Loucy (cell line): ENCODE measurements at regions not wholly inside any gene's neighbourhood (a gene's known extent, or its start where the extent isn't known, plus 50 kb on each side); places are given as distances from the start of the nearest gene placed in this dataset.

Experiments used
- H2AFZ ChIP-seq: fragments of 200-600 bp; sonication (generic); 2 replicates; pipeline ENCODE4 v1.6.0; 2016; ENCODE audit warnings: antibody characterized with exemption, mild to moderate bottlenecking, low read length, moderate library complexity
- H3F3A ChIP-seq: fragments of 200-600 bp; 2 replicates; pipeline ENCODE4 v1.6.0; 2016; ENCODE audit warnings: antibody characterized with exemption, low read depth, mild to moderate bottlenecking
- H3K27me3 ChIP-seq: fragments of 200-600 bp; sonication (generic); 2 replicates; pipeline ENCODE4 v1.6.1; 2014; ENCODE audit warnings: low read length, mild to moderate bottlenecking; ENCODE audit not compliant: insufficient read depth, poor library complexity, severe bottlenecking
- H3K36me3 ChIP-seq: fragments of 200-600 bp; sonication (generic); 2 replicates; pipeline ENCODE4 v1.6.1; 2016; ENCODE audit warnings: low read length; ENCODE audit not compliant: insufficient read depth
- H3K4me1 ChIP-seq: fragments of 200-600 bp; sonication (generic); 2 replicates; pipeline ENCODE4 v1.5.1; 2014; ENCODE audit warnings: low read length, mild to moderate bottlenecking; ENCODE audit not compliant: insufficient read depth, poor library complexity, severe bottlenecking
- H3K4me2 ChIP-seq: fragments of 200-600 bp; sonication (generic); 2 replicates; pipeline ENCODE4 v1.6.0; 2014; ENCODE audit warnings: antibody characterized with exemption, low read length, low read depth, mild to moderate bottlenecking; ENCODE audit not compliant: poor library complexity, severe bottlenecking
- H3K4me3 ChIP-seq: fragments of 200-600 bp; sonication (generic); 2 replicates; pipeline ENCODE4 v1.5.1; 2014; ENCODE audit warnings: low read length, mild to moderate bottlenecking, mixed read lengths; ENCODE audit not compliant: poor library complexity, severe bottlenecking
- H3K79me2 ChIP-seq: fragments of 200-600 bp; sonication (generic); 2 replicates; pipeline ENCODE4 v1.6.1; 2014; ENCODE audit warnings: low read length; ENCODE audit not compliant: insufficient read depth
- H3K9ac ChIP-seq: fragments of 200-600 bp; sonication (generic); 2 replicates; pipeline ENCODE4 v1.6.0; 2014; ENCODE audit warnings: mild to moderate bottlenecking, low read depth, low read length, moderate library complexity; ENCODE audit not compliant: poor library complexity, severe bottlenecking
- H3K9me2 ChIP-seq: fragments of 200-600 bp; sonication (generic); replicated peaks from 2 replicates; pipeline ENCODE4 v1.6.1; 2016; ENCODE audit warnings: low read depth, low read length, mixed read lengths
- H3K9me3 ChIP-seq: fragments of 200-600 bp; sonication (generic); 2 replicates; pipeline ENCODE4 v1.6.1; 2014; ENCODE audit warnings: mild to moderate bottlenecking, antibody characterized with exemption, low read length, low read depth; ENCODE audit not compliant: insufficient read depth
- H4K20me1 ChIP-seq: fragments of 200-600 bp; sonication (generic); 2 replicates; pipeline ENCODE4 v1.6.0; 2014; ENCODE audit warnings: antibody characterized with exemption, low read length, mild to moderate bottlenecking; ENCODE audit not compliant: insufficient read depth, poor library complexity, severe bottlenecking
- EZH2phosphoT487 ChIP-seq: fragments of 200-600 bp; IDR thresholded peaks from 2 replicates; pipeline ENCODE4 v1.6.1; 2018; ENCODE audit warnings: antibody characterized with exemption, mild to moderate bottlenecking, moderate library complexity, borderline replicate concordance
- TF ChIP-seq, protein P1 (sequence below): fragments of 200-600 bp; sonication (generic); conservative IDR thresholded peaks from 2 replicates; pipeline ENCODE4 v1.5.1; 2014; ENCODE audit warnings: mild to moderate bottlenecking, antibody characterized with exemption, low read length

DNA sequence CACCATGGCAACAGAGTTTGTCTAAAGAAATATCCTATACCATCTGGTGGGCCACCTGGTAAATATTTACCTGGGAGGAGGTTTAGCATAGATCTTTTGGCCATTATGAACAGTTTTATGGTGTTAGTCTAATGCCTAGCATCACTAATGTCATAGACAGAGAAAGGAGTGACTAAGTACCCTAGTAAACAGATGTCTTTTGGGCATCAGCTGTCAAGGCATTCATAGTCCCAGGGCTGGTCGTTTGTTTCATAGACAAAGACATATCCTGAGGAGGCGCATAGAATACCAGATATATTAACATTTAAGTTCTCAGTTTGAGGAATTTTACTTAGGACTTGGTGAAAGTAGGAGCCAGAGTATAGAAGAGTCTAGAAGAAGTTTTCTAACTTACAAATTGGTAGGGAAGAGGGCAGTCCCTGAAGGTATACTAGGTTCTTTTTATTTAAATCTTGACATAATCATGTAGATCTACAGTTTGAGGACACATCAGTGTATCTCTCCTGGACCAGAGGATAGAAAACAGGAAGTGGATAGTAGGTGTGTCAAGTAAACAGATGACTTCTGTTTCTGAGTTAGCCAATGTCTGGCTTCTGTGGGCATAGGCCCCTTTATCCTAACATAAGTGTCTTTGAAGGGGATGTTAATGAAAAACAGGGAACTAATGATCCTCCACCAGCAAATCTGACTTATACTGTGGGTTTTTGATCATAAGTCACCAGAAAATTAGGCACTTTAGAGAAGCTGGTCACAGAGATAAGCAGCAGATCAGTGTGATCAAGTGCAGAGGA lies 105.0 kb upstream of the PRSS3 start:
- H4K20me1 ChIP-seq = no peaks in the 10 kb centered on the region
- no peak overlapping the region for H3K4me3 ChIP-seq
- TF ChIP-seq, protein P1, sequence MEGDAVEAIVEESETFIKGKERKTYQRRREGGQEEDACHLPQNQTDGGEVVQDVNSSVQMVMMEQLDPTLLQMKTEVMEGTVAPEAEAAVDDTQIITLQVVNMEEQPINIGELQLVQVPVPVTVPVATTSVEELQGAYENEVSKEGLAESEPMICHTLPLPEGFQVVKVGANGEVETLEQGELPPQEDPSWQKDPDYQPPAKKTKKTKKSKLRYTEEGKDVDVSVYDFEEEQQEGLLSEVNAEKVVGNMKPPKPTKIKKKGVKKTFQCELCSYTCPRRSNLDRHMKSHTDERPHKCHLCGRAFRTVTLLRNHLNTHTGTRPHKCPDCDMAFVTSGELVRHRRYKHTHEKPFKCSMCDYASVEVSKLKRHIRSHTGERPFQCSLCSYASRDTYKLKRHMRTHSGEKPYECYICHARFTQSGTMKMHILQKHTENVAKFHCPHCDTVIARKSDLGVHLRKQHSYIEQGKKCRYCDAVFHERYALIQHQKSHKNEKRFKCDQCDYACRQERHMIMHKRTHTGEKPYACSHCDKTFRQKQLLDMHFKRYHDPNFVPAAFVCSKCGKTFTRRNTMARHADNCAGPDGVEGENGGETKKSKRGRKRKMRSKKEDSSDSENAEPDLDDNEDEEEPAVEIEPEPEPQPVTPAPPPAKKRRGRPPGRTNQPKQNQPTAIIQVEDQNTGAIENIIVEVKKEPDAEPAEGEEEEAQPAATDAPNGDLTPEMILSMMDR = no peak
- TF ChIP-seq EZH2phosphoT487 = no peak
- no peaks in the 10 kb centered on the region for H3K36me3 ChIP-seq
- no peak overlapping the region for H2AFZ ChIP-seq
- H3F3A ChIP-seq = no peaks in the 10 kb centered on the region
- H3K9me2 ChIP-seq = no peaks in the 10 kb centered on the region
- H3K4me1 ChIP-seq = no peaks in the 10 kb centered on the region
- H3K4me2 ChIP-seq = no peak overlapping the region
- no peaks in the 10 kb centered on the region for H3K9me3 ChIP-seq
- no peaks in the 10 kb centered on the region for H3K27me3 ChIP-seq
- no peaks in the 10 kb centered on the region for H3K79me2 ChIP-seq
- H3K9ac ChIP-seq = no peak overlapping the region

DNA sequence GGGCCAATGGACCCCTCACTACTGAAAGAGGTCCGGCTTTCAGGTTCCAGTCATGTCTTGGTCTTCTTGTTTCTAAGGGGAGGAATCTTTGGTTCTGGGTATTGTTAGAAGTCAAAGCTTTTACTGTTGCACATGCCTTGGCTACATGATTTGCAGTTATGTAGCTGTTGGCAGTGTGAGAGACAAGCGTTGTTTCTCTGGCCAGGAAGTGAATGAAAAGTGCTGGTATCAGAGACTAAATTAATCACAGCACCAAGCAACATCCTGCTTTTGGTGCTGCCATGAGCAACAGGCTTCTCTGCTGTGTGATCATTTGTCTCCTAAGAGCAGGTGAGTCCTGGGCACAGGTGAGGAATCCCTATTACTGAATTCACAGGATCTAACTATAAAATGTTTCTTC lies 100.1 kb upstream of the PRSS3 start:
- Histone ChIP-seq H4K20me1 (no peaks in the 10 kb centered on the region), H3F3A (no peaks in the 10 kb centered on the region), H3K4me2 (no peak overlapping the region), H3K4me1 (peaks cover under 1% of the 10 kb centered on the region), H3K9ac (no peak overlapping the region), H3K27me3 (no peaks in the 10 kb centered on the region), H3K9me3 (no peaks in the 10 kb centered on the region), H3K79me2 (no peaks in the 10 kb centered on the region), H3K4me3 (no peak overlapping the region), H2AFZ (no peak overlapping the region), H3K9me2 (no peaks in the 10 kb centered on the region), H3K36me3 (no peaks in the 10 kb centered on the region)
- no peak for TF ChIP-seq EZH2phosphoT487
- TF ChIP-seq, protein P1 = no peak

DNA sequence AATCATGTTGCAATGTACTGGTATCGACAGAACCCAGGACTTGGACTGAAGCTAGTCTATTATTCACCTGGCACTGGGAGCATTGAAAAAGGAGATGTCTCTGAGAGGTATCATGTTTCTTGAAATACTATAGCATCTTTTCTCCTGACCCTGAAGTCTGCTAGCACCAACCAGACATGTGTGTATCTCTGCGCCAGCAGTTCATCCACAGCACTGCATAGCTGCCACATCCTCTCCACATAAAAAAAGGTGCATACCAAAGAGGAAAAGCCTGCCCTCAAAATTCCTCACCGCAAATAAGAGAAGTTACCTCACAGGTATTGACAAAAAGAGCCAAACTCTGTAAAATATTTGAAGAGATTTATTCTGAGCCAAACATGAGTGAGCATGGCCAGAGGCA lies 99.5 kb upstream of the PRSS3 start:
- H3K9me2 ChIP-seq = no peaks in the 10 kb centered on the region
- no peak overlapping the region for H3K9ac ChIP-seq
- H3K79me2 ChIP-seq = no peaks in the 10 kb centered on the region
- no peaks in the 10 kb centered on the region for H4K20me1 ChIP-seq
- H3K4me1 ChIP-seq = peaks cover 6% of the 10 kb centered on the region
- H2AFZ ChIP-seq = no peak overlapping the region
- no peak overlapping the region for H3K4me3 ChIP-seq
- no peaks in the 10 kb centered on the region for H3F3A ChIP-seq
- H3K4me2 ChIP-seq = no peak overlapping the region
- no peaks in the 10 kb centered on the region for H3K9me3 ChIP-seq
- no peaks in the 10 kb centered on the region for H3K36me3 ChIP-seq
- H3K27me3 ChIP-seq = no peaks in the 10 kb centered on the region
- no peak for TF ChIP-seq EZH2phosphoT487
- TF ChIP-seq, protein P1 = no peak
